Stomach (tissue), 8 donors: ENCODE measurements at regions not wholly inside any gene's neighbourhood (a gene's known extent, or its start where the extent isn't known, plus 50 kb on each side); places are given as distances from the start of the nearest gene placed in this dataset.
"Not testable (repeated sequence)": the region's sequence is repeated elsewhere in the genome, so short reads cannot be mapped to it uniquely, and the experiment has no call there.

Experiments
- DNase-seq, 2 donors: peaks; one replicate each; pipeline versions ENCODE4 v3.0.0 to v3.0.0-alpha.2; 2013 to 2019
- H3K27ac ChIP-seq, 5 donors: fragments of 200-600 bp in 4 of 5; sonication (generic) in 4 of 5; one replicate each; pipeline ENCODE4 v1.5.1; 2013 to 2019; ENCODE audit warnings: mild to moderate bottlenecking in 1 of 5, moderate library complexity in 1 of 5
- H3K27me3 ChIP-seq, 3 donors: fragments of 200-600 bp; sonication (generic); one replicate each; pipeline ENCODE4 v1.5.1; 2017 to 2019; ENCODE audit warnings: mixed run types in 1 of 3
- H3K36me3 ChIP-seq, 4 donors: fragments of 200-600 bp; sonication (generic); 1 replicate in 3 of 4; 2 replicates in 1 of 4; pipeline ENCODE4 v1.5.1; 2016 to 2019
- H3K4me1 ChIP-seq, 4 donors: fragments of 200-600 bp; sonication (generic); one replicate each; pipeline ENCODE4 v1.5.1; 2016 to 2019
- H3K4me3 ChIP-seq, 4 donors: fragments of 200-600 bp; sonication (generic) in 3 of 4; one replicate each; pipeline ENCODE4 v1.5.1; 2016 to 2019; ENCODE audit warnings: mild to moderate bottlenecking in 1 of 4
- H3K9me3 ChIP-seq, 4 donors: fragments of 200-600 bp; sonication (generic); one replicate each; pipeline ENCODE4 v1.5.1; 2016 to 2019
- CTCF ChIP-seq, 7 experiments: fragments of 450-650 bp in 4 of 7; fragments of 200-600 bp in 3 of 7; sonication (generic) in 3 of 7; IDR thresholded peaks; one replicate each; pipeline ENCODE4 v1.5.1; 2016 to 2019; ENCODE audit warnings: antibody characterized with exemption in 7 of 7, control low read depth in 2 of 7, mild to moderate bottlenecking in 1 of 7
- EP300 ChIP-seq: sonication (generic); formaldehyde crosslinking; IDR thresholded peaks from one replicate; pipeline ENCODE4 v1.6.1; 2017; ENCODE audit warnings: antibody characterized with exemption
- POLR2A ChIP-seq, 4 donors: fragments of 450-650 bp; IDR thresholded peaks; one replicate each; pipeline ENCODE4 v1.6.1; 2016; ENCODE audit warnings: antibody characterized with exemption in 4 of 4, control low read depth in 2 of 4, mild to moderate bottlenecking in 1 of 4, moderate library complexity in 1 of 4
- POLR2AphosphoS5 ChIP-seq, 3 donors: sonication (generic); formaldehyde crosslinking; IDR thresholded peaks; one replicate each; pipeline ENCODE4 v1.6.1; 2016; ENCODE audit warnings: antibody characterized with exemption in 3 of 3
- WGBS, 5 donors: extraction: QIAGEN DNeasy Blood & Tissue Kit in 3 of 5; methylation state at CpG; one replicate each; pipeline versions ENCODE4 v1.1.5 to v1.1.7; 2013 to 2018; 5-methylcytosine and 5-hydroxymethylcytosine counted together
- intact Hi-C: fragments of 100-400 bp; cut with DNase I; formaldehyde crosslinking; loops from one replicate; pipeline ENCODE4 v1.15.1; 2023; ENCODE audit warnings: low total_unique reads
- donor health status: healthy with polysubstance abuse.
- donor health status: Bipolar disorder and iron deficiency.
- donor health status: healthy.

- 70 to 94% (median 76%) methylated on average over 1 of the region's 1 CpG for WGBS, 5 donors
- Histone ChIP-seq H3K36me3 (no peaks in the 10 kb centered on the region), H3K27ac (no peak overlapping the region), H3K27me3 (no peaks in the 10 kb centered on the region), H3K4me3 (no peak overlapping the region), H3K9me3 (no peaks in the 10 kb centered on the region), H3K4me1 (no peaks in the 10 kb centered on the region)
- DNase-seq = no peak
- no peak for TF ChIP-seq POLR2AphosphoS5 (IDR thresholded peaks at IDR 0.05)
- TF ChIP-seq POLR2A (IDR thresholded peaks at IDR 0.05) = no peak
- TF ChIP-seq EP300 = no peak
- no peak for TF ChIP-seq CTCF (IDR thresholded peaks at IDR 0.05)
- intact Hi-C loops = no loop called here
Observed at GRCh38 chr9:106177216-106177615, 482.9 kb downstream of the TMEM38B start.

- Histone ChIP-seq H3K9me3 (no peaks in the 10 kb centered on the region), H3K36me3 (no peaks in the 10 kb centered on the region), H3K4me1 (no peaks in the 10 kb centered on the region), H3K27ac (no peak overlapping the region), H3K27me3 (no peaks in the 10 kb centered on the region), H3K4me3 (no peak overlapping the region)
- no peak for DNase-seq
- TF ChIP-seq EP300 (no peak), POLR2AphosphoS5 (IDR thresholded peaks at IDR 0.05) (no peak)
- intact Hi-C loops = no loop called here
- WGBS, 5 donors = 55 to 87% (median 82%) methylated on average over 3 of the region's 3 CpGs
Observed at GRCh38 chr9:106179191-106179590, 484.9 kb downstream of the TMEM38B start.

GRCh38 chr9:106203815-106204516, 509.6 kb downstream of the TMEM38B start:
- H3K9me3 ChIP-seq = peaks cover 0 to 28% (median 19%) of the 10 kb centered on the region in 4 donors
- WGBS, 5 donors = 63 to 80% (median 68%) methylated on average over 8 of the region's 8 CpGs
- intact Hi-C loops, H3K27ac ChIP-seq, H3K27me3 ChIP-seq, DNase-seq, H3K4me1 ChIP-seq, H3K36me3 ChIP-seq, H3K4me3 ChIP-seq: not testable (repeated sequence)

- H3K27ac ChIP-seq = no peak overlapping the region
- DNase-seq = no peak
- H3K4me1 ChIP-seq = no peaks in the 10 kb centered on the region
- no peaks in the 10 kb centered on the region for H3K27me3 ChIP-seq
- intact Hi-C loops = no loop called here
- H3K4me3 ChIP-seq = no peak overlapping the region
- TF ChIP-seq POLR2AphosphoS5 (IDR thresholded peaks at IDR 0.05) (no peak), EP300 (no peak), CTCF (IDR thresholded peaks at IDR 0.05) (no peak), POLR2A (IDR thresholded peaks at IDR 0.05) (no peak)
- peaks cover 0 to 18% (median 12%) of the 10 kb centered on the region in 4 donors for H3K9me3 ChIP-seq
- H3K36me3 ChIP-seq = no peaks in the 10 kb centered on the region
- WGBS, 5 donors = 46 to 65% (median 55%) methylated on average over 1 of the region's 1 CpG
Observed at GRCh38 chr9:106207298-106207697, 513.0 kb downstream of the TMEM38B start.

GRCh38 chr9:106218427-106218826, 524.1 kb downstream of the TMEM38B start:
- no peak for DNase-seq
- TF ChIP-seq POLR2AphosphoS5 (IDR thresholded peaks at IDR 0.05) = no peak
- no peak for TF ChIP-seq EP300
- no peak for TF ChIP-seq CTCF (IDR thresholded peaks at IDR 0.05)
- TF ChIP-seq POLR2A (IDR thresholded peaks at IDR 0.05) = no peak
- H3K4me3 ChIP-seq = no peak overlapping the region
- H3K9me3 ChIP-seq = no peaks in the 10 kb centered on the region
- WGBS, 5 donors = 75 to 83% (median 76%) methylated on average over 3 of the region's 3 CpGs
- H3K27me3 ChIP-seq = no peaks in the 10 kb centered on the region
- intact Hi-C loops = no loop called here
- no peaks in the 10 kb centered on the region for H3K36me3 ChIP-seq
- no peaks in the 10 kb centered on the region for H3K4me1 ChIP-seq
- H3K27ac ChIP-seq = no peak overlapping the region
